ENCODE measurements at regions not wholly inside any gene's neighbourhood (a gene's known extent, or its start where the extent isn't known, plus 50 kb on each side); places are given as distances from the start of the nearest gene placed in this dataset.
"Not testable (repeated sequence)": the region's sequence is repeated elsewhere in the genome, so short reads cannot be mapped to it uniquely, and the experiment has no call there.

DNA sequence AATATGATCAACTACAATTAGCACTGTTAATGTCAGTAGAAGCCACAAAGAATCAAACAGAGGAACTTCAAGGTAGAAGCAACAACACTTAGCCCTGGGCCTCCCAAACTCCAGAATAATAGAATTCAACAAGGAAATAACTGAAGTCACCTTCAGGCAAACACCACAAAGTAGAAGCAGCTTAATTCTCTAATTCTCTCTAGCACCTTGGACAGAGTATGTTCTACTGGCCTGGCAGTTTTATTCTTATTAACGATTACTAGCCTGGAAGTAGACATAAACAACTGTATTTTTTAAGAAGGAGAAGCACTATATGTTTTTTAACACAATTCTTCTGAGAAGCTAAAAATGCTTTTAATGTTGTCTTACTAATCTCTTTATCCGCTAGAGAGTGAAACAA is 911.9 kb downstream of the DTWD2 start:
- no peak for DNase-seq (ENCODE audit: low read depth in 1 of 2, low spot score in 1 of 2)

DNA sequence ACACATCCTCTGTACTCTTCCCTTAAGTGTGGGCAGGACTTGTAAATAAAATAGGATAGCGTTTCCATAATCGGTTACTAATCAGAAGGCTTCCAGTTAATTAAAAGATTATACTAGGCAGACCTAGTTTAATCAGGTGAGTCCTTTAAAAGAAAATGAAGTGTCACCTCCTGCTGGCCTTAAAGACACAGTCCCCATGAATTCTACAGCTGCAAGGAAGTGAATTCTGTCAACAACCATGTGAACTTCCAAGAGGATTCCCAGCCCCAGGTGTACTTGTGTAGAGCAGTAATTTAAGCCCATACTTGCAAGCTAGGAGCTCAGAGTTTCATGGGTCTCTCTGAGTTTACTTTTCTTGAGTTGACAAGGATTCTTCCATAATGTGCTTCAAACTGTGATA is 918.3 kb downstream of the DTWD2 start:
- DNase-seq (ENCODE audit: low read depth in 1 of 2, low spot score in 1 of 2) = no peak

DNA sequence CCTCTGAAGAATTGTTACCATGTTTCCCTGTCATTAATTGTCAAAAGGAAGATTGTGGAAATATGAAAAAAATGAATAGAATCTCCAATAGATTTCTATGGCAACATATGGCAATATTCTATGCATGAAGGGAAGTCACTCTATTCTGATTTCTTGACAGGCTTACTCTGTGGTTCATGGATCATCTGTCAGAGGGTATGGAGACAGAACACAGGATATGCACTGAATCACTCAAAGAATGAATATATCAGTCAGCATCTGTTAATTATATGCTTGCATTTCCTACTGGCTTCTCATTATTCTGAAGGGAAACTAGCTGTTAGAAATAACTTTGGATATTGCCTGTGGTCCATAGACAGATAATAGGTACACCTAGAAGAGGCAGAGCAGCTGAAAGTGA is 918.9 kb downstream of the DTWD2 start:
- DNase-seq (ENCODE audit: low read depth in 1 of 2, low spot score in 1 of 2) = no peak

DNA sequence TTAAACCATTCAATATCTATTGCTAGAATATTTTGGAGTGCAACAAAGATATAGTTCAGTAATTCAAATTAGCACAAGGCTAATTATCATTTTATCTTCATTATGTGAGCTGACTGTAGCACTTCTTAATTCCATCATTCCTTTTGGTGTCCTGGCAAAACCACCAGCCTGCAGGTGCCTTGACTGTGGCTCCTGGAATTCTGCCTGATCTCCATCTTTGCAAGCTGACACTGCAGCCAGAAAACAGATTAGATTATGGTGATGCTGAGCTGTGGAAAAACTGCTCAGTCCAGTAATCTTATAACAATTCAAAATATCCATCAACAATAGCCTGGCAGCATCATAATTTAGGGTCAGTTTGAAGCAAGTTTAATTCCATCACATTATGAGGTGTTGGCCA is 919.5 kb downstream of the DTWD2 start:
- DNase-seq (ENCODE audit: low read depth in 1 of 2, low spot score in 1 of 2) = no peak

DNA sequence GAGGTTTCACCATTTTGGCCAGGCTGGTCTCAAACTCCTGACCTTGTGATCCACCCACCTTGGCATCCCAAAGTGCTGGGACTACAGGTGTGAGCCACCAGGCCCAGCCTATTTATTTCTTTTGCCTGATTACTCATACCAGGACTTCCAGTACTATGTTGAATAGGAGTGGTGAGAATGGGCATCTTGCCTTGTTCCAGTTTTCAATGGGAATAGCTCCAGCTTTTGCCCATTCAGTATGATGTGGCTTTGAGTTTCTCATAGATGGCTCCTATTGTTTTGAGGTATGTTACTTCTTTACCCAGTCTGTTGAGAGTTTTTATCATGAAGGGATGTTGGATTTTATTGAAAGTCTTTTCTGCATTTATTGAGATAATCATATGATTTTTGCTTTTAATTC is 924.5 kb downstream of the DTWD2 start:
- DNase-seq (ENCODE audit: low read depth in 1 of 2, low spot score in 1 of 2) = not testable (repeated sequence)

DNA sequence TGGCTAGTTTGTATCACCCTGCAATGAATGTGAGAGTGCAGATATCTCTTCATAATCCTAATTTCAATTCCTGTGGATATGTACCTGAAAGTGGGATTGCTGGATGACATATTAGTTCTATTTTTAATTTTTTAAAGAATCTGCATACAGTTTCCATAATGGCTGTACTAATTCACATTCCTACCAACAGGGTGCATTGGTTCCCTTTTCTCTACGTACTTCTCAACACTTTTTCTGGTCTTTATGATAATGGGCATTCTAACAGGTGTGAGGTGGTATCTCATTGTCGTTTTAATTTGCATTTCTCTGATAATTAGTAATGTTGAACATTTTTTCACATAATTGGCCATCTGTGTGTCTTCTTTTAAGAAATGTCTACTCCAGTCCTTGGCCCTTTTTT is 927.5 kb downstream of the DTWD2 start:
- no peak for DNase-seq (ENCODE audit: low read depth in 1 of 2, low spot score in 1 of 2)

DNA sequence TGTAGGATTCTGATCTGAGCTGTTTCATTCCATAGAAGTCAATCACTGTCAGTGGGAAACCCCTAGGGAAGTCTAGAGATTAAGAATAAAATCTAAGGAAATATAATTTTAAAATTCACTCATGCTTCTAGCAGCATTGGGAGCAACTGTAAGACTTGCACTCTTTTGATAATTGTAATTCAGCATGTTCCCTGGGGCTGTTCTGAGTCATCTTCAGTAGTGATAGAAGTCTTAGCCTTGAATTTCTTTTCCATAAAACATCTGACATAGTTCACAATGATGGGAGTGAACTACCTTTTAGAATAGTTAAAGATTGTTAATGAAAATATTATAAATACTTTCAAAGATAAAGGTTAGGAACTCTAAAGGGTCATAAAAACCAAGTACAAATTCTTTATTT is 935.8 kb downstream of the DTWD2 start:
- no peak for DNase-seq (ENCODE audit: low read depth in 1 of 2, low spot score in 1 of 2)

DNA sequence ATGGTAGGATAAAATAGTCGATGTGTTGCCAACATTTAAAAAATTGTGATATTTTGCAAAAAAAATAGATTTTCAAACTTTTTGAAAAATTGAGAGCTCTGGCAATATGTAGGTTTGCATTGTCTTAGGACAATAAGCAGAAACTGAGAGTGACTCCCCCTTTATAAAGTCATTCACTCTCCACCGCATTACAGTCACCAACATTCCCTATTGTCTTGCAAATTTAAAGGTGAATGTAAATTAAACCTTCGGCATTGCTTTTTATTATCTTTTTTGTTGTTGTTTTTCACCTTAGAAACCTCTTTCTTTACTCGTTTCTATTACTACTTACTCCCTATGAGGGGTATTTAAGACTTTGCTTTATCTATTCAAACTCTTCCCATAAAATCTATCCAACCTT is 944.2 kb downstream of the DTWD2 start:
- no peak for DNase-seq (ENCODE audit: low read depth in 1 of 2, low spot score in 1 of 2)

DNA sequence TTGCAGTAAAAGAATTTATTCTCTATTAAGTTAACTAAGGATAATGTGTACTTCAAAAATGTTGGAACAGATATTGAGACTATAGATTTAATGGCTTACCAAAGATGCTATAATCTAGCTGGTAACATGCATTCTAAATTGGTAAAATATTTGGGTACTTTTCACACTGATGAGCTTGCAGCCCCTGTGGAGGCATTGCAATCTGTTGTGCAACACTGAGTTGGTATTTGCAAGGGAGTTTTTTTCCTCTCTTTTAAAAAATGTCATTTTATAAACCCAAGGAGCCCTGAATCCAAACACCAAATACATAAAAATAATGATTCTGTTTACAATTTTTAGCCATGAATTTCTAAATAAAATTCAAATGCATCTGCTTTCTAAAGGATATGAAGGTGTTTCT is 944.8 kb downstream of the DTWD2 start:
- no peak for DNase-seq (ENCODE audit: low read depth in 1 of 2, low spot score in 1 of 2)

DNA sequence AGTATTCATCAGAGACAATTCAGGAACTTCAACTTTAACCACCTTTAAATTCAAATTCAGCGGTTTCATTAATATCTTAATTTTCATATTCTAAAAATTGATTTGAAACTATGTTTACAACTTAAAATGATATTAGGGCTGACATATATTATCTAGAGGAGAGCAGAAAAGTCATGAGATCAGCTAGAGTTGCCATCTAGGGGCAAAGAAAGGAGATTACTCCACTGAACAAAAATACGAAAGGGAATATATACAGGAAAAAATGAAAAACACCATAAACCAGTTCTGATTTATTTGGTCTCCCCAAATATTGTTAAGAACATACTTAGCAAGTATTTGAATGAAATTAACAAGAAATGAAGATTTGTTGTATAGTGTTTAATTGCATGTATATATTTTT is 946.3 kb downstream of the DTWD2 start:
- no peak for DNase-seq (ENCODE audit: low read depth in 1 of 2, low spot score in 1 of 2)

DNA sequence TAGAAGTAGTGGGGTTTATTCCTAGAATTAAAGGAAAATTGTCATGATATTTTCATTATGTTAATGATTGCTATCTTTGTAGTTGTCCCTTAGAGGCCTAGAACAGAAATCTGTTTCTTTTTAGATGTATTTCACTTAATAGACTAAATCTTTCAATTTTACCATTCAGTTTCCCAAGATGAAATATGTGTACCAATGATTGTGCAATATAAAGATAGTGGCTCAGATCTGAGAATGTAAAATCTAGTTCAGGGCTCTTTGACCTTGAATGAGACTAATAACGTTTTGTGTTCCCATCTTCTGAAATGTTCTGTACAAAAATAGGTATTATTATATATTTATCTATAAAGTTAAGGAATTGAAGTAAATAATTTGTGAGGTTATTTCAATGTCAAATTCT is 947.9 kb downstream of the DTWD2 start:
- DNase-seq (ENCODE audit: low read depth in 1 of 2, low spot score in 1 of 2) = no peak

DNA sequence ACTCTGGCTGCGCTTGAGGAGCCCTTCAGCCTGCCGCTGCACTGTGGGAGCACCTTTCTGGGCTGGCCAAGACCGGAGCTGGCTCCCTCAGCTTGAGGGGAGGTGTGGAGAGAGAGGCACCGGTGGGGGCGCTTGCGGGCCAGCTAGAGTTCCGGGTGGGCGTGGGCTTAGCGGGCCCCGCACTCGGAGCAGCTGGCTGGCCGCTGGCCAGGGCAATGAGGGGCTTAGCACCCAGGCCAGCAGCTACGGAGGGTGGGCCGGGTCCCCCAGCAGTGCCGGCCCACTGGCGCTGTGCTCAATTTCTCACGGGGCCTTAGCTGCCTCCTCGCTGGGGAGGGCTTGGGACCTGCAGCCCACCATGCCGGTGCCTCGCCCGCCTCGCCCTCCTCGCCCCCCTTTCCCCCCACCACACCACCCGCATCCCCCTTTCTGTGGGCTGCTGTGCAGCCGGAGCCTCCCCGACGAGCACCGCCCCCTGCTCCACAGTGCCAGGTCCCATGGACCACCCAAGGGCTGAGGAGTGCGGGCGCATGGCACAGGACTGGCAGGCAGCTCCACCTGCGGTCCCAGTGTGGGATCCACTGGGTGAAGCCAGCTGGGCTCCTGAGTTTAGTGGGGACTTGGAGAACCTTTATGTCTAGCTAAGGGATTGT is 954.5 kb downstream of the DTWD2 start:
- no peak for DNase-seq (ENCODE audit: low read depth in 1 of 2, low spot score in 1 of 2)

DNA sequence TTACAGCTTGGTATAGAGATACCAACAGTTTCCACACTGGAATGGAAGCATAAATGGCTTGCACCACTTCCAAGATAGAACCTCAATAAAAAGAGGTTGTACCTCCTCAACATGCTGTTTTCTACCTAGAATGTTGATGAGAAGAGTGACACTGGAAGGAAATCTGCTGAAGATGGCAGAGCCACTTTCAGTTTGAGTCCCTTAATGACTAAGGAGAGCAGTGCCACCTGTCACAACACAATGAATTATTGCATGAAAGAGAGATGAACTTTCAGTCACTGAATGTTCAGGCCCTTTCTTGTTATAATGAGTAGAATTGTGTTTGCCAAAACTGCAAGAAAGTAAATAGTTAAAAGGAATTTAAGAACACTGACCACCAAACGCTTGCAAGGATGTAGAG is 958.5 kb downstream of the DTWD2 start:
- no peak for DNase-seq (ENCODE audit: low read depth in 1 of 2, low spot score in 1 of 2)

DNA sequence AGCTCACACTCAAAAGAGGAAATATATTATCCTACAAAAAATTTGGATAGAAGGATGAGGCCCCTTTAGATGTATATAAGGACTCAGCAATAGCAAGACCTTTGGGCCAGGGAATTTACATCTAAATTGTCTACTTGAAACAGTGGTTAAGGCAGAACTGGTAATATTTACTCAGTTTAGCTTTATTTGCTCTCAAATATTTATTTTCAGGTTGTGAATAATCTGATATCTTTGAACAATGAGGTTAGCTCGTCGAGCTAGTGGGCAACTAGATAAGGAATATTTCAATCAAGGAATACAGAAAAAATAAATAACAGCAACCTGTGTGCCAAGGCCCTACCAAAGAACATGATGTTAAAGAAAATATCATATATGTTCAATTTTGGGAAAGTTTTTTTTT is 966.3 kb downstream of the DTWD2 start:
- DNase-seq (ENCODE audit: low read depth in 1 of 2, low spot score in 1 of 2) = no peak

DNA sequence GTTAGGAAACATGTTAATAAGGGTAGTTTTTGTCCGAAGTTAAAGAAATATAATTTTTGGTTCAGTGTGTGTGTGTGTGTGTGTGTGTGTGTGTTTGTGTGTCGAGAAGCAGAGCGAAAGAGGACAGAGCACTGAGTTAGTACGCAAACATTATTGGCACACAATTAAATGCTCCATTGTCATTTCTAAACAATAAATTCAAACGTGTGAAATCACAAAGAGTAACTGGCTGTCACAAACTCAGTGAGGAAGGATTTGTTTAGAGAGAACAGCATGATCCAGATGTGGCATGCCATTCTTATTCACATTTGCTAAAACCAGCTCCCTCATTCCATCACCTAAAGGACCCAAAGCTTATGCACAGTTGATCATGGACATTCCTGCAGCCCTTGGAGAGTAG is 970.8 kb downstream of the DTWD2 start:
- DNase-seq (ENCODE audit: low read depth in 1 of 2, low spot score in 1 of 2) = no peak

DNA sequence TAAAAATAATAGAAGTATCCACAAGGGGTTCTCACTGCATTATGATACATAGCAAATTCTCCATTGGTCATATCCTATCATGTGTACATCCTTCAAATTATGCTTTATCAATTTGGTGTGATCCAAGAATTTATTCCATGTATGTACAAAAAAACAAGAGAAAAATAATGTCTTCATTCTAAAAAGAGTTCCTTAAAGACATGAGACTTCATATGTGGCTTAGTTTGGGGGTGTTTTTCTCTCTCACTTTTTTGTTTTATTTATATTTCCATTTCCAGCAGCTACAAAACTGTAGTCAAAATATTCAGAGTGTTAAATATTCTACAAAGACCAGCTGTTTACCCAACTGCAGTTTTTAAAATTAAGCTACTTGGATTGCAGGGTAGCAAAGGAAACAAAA is 972.0 kb downstream of the DTWD2 start:
- no peak for DNase-seq (ENCODE audit: low read depth in 1 of 2, low spot score in 1 of 2)

DNA sequence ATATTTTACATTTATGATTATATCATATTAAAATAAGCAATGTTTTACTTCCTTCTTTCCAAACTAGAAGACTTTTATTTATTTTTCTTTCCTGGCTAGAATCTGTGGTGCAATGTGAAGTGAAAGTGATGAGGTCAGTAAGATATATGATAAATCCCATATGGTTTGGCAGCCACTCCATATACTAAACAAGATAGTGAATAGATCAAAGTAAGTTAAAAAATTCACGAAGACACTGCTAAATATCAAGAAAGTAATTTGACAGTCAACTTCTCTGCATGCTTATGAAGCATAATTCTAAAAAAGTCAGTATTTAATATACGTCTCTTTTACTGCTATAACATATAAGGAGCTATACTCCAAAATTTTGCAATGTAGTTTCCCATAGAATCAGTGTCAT is 972.8 kb downstream of the DTWD2 start:
- DNase-seq (ENCODE audit: low read depth in 1 of 2, low spot score in 1 of 2) = no peak

DNA sequence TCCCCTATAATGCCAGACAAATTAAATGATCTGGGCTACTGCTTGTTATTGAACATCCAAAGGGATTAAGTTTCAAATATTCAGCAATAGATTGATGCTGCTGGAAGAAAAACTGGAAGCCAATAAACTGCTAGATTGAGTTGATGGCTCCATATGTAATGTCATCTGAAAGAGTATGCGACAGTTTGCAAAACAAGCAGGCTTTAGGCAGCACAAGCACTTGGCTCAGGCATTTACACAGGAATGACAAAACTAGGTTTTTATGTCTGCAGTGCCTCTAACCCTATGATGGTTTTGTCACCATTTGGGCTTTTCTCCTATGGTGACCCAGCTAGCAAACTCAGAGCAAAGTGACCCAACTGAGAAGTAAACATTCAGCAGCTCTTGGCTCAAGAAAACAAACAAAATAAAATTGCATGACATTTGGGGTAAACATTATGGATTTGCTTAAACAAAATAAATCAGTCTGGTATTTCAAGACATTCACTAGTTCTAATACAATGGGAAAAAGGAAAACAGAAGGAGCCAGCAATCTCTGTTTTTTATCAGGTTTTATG is 978.5 kb downstream of the DTWD2 start:
- DNase-seq (ENCODE audit: low read depth in 1 of 2, low spot score in 1 of 2) = no peak

DNA sequence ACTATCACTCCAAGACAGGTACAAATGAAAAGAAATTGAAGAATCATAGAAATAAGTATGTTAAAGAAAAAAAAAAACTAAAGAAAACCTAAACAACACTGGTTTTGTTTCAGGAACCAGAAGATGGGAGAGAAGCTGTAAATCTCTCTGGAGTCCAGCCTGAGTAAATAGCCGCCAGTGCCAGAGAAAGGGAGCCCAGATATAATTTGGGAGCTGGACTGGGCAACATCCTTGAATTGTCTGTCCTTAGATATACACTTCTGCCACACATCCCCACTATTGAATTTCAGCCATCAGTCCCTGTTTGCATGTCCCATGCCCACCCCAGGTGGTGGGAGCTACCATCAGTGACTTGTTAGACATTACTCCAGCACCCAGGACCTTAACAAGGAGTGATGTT is 979.6 kb downstream of the DTWD2 start:
- no peak for DNase-seq (ENCODE audit: low read depth in 1 of 2, low spot score in 1 of 2)

DNA sequence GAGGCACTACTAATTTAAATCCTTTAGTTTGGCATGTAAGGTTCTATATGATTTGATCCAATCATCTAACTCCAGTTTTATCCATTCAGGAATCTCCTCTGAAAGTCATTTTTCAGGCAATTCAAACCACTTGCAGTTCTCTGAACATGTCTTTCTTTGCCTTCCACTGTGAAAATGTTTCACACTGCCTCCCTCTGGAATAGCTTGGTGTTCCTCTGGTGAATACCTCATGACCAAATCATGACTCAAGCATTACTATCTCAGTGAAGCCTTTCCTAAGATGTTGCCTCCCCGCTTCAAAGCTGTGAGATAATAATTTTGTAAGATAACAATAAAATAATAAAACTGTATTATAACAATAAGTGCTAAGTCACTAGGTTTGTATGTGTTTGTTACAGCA is 981.1 kb downstream of the DTWD2 start:
- DNase-seq (ENCODE audit: low read depth in 1 of 2, low spot score in 1 of 2) = no peak

DNA sequence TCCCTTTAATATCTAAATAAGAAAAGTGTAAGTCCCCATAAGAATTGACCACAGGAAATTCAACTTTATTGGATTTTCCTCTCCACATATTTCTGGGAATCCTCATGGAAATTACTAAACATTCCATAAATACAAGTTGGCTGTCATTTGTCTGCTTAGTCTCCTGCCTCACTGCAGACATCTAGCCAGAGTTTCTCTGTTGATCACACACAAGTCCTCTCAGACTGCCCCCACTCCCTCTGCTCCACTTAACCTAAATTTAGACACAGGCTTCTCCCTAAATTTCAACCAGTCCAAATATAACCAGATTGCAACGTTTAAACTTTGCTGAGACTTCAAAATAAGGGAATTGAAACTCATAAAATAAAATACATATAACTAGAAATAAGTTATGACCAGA is 982.1 kb downstream of the DTWD2 start:
- no peak for DNase-seq (ENCODE audit: low read depth in 1 of 2, low spot score in 1 of 2)

DNA sequence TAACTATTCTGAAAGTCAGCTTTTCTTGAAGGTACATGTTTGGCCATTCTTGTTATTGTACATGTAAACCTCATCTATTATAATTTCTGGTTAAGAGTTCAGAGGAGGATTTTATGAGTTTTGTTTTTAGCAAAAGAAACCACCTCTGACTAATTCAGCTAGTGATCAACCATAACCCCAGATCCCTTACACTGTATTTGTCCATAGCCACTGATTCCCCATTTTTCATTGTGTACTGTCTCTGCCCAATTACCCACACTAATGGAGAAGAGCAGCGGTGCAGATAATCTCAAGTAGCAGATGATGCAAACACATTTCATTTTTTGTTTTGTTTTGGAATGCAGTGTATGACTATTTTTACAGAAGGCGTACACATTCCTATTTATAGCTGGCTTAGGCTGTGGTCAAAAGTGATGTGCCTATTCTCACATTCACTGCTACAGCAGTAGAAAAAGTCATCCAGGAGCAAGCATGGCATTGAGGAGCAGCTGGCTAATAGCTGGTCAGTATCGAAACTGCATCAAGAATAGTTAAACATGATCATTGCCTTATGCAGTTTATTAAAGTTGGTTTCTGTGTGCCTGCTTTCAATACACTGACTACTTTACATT is 988.3 kb downstream of the DTWD2 start:
- no peak for DNase-seq (ENCODE audit: low read depth in 1 of 2, low spot score in 1 of 2)

DNA sequence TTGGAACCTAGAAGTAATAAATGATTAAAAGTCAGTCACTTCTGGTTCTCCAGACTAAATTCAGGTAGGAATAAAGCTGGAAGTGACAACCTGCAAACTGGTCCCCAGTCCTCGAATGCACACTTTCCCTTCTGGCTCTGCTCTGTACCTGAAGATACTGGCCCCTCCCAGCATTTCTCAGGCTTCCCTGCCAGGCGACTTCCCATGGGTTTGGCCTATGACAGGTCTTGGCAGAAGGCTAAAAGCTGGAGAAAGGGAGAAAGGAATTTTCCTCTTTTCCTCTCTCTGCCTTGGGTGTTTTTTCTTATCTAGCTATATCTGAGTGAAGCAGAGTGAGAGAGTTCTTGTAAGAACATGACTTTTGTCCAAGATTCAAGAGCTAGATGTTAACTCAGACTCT is 1005.7 kb downstream of the DTWD2 start:
- no peak for DNase-seq (ENCODE audit: low read depth in 1 of 2, low spot score in 1 of 2)
